GM18511 (cell line): ENCODE measurements at regions not wholly inside any gene's neighbourhood (a gene's known extent, or its start where the extent isn't known, plus 50 kb on each side); places are given as distances from the start of the nearest gene placed in this dataset.

Source experiments
- ATAC-seq: cut with Tn5 transposase; IDR thresholded peaks from one replicate; pipeline ENCODE4 v1.9.1; 2021; ENCODE audit warnings: mild to moderate bottlenecking, moderate library complexity; ENCODE audit not compliant: unreplicated experiment

GRCh38 chr7:22565315-22565811 is 65.4 kb upstream of the STEAP1B start:
- ATAC-seq = peak; percentile 50

- ATAC-seq = no peak
These were observed 64.6 kb upstream of the STEAP1B start for GRCh38 chr7:22564511-22565045.

- ATAC-seq = peak; percentile 40
These were observed 63.7 kb upstream of the STEAP1B start for GRCh38 chr7:22563621-22564241.

- peak; percentile 38 for ATAC-seq
These were observed 63.1 kb upstream of the STEAP1B start for GRCh38 chr7:22563032-22563501.

GRCh38 chr7:22561895-22562593 is 62.1 kb upstream of the STEAP1B start:
- no peak for ATAC-seq

- ATAC-seq = no peak
These were observed 61.4 kb upstream of the STEAP1B start for GRCh38 chr7:22561321-22561811.

GRCh38 chr7:22559829-22560489 is 60.0 kb upstream of the STEAP1B start:
- ATAC-seq = peak; percentile 58

GRCh38 chr7:22557167-22557566 is 57.2 kb upstream of the STEAP1B start:
- ATAC-seq = no peak

- no peak for ATAC-seq
These were observed 55.5 kb upstream of the STEAP1B start for GRCh38 chr7:22555476-22555875.

GRCh38 chr7:22554184-22554583 is 54.2 kb upstream of the STEAP1B start:
- no peak for ATAC-seq

- peak; percentile 92 for ATAC-seq
These were observed 52.0 kb upstream of the STEAP1B start for GRCh38 chr7:22551768-22552513.

GRCh38 chr7:22550514-22551030 is 50.6 kb upstream of the STEAP1B start:
- ATAC-seq = no peak

GRCh38 chr7:22549667-22550513 is 49.9 kb upstream of the STEAP1B start:
- no peak for ATAC-seq
